Testis (tissue), 2 donors: ENCODE measurements at regions not wholly inside any gene's neighbourhood (a gene's known extent, or its start where the extent isn't known, plus 50 kb on each side); places are given as distances from the start of the nearest gene placed in this dataset.

Source experiments
- CTCF ChIP-seq, 3 experiments: fragments of 450-650 bp in 2 of 3; fragments of 200-600 bp in 1 of 3; sonication (generic) in 1 of 3; IDR thresholded peaks; one replicate each; pipeline ENCODE4 v1.5.1; 2016 to 2019; ENCODE audit warnings: antibody characterized with exemption in 3 of 3, mild to moderate bottlenecking in 2 of 3, moderate library complexity in 1 of 3
- POLR2A ChIP-seq: fragments of 450-650 bp; IDR thresholded peaks from one replicate; pipeline ENCODE4 v1.6.1; 2017; ENCODE audit warnings: antibody characterized with exemption, mild to moderate bottlenecking, moderate library complexity

GRCh38 chrX:139382529-139382928 is 148.0 kb upstream of the F9 start:
- TF ChIP-seq POLR2A (no peak), CTCF (IDR thresholded peaks at IDR 0.05) (no peak)
